HEK293 (cell line): ENCODE measurements at regions not wholly inside any gene's neighbourhood (a gene's known extent, or its start where the extent isn't known, plus 50 kb on each side); places are given as distances from the start of the nearest gene placed in this dataset.

Experiments
- CTCF ChIA-PET: fragments of 350-600 bp; formaldehyde crosslinking; extraction: SDS; loops from one replicate; lab custom pipeline; 2021; ENCODE audit warnings: antibody characterized with exemption; lab: Yijun Ruan, JAX
- POLR2A ChIA-PET: fragments of 300-600 bp; formaldehyde crosslinking; extraction: SDS; loops from one replicate; lab custom pipeline; 2020; ENCODE audit warnings: antibody characterized with exemption, inconsistent platforms; lab: Yijun Ruan, JAX
- H3K27ac ChIP-seq: fragments of 200-500 bp; sonication (Bioruptor generic); 2 replicates; pipeline ENCODE4 v1.5.1; 2014; ENCODE audit warnings: low read depth, low read length, control low read depth, inconsistent platforms; ENCODE audit errors: extremely low read depth
- H3K36me3 ChIP-seq, 2 experiments: fragments of 200-500 bp in 1 of 2; sonication (Bioruptor generic) in 1 of 2; 1 replicate in 1 of 2; 2 replicates in 1 of 2; pipeline ENCODE4 v1.5.1; 2014 to 2017; ENCODE audit warnings: inconsistent platforms in 2 of 2, low read length in 2 of 2; ENCODE audit not compliant: control insufficient read depth in 2 of 2, insufficient read depth in 1 of 2
- H3K4me1 ChIP-seq: fragments of 200-500 bp; sonication (Bioruptor generic); 2 replicates; pipeline ENCODE4 v1.5.1; 2014; ENCODE audit warnings: mild to moderate bottlenecking, low read length, inconsistent platforms; ENCODE audit not compliant: control insufficient read depth, insufficient read depth
- H3K4me3 ChIP-seq: 2 replicates; pipeline ENCODE4 v1.5.1; 2011; ENCODE audit warnings: low read depth, mild to moderate bottlenecking, control low read depth, low read length, moderate library complexity
- H3K9me3 ChIP-seq: fragments of 200-500 bp; sonication (Bioruptor generic); 2 replicates; pipeline ENCODE4 v1.5.1; 2014; ENCODE audit warnings: low read depth, low read length, inconsistent platforms; ENCODE audit not compliant: control insufficient read depth, insufficient read depth
- KLF16 ChIP-seq: fragments of 450-650 bp; formaldehyde crosslinking; IDR thresholded peaks from 2 replicates; pipeline ENCODE4 v1.5.1; 2017; ENCODE audit warnings: missing biosample characterization, missing genetic modification characterization
- KLF7 ChIP-seq: fragments of 450-650 bp; formaldehyde crosslinking; IDR thresholded peaks from 2 replicates; pipeline ENCODE4 v1.5.1; 2016; ENCODE audit warnings: missing biosample characterization, missing genetic modification characterization, borderline replicate concordance
- OVOL3 ChIP-seq: fragments of 450-650 bp; formaldehyde crosslinking; IDR thresholded peaks from 2 replicates; pipeline ENCODE4 v1.5.1; 2016; ENCODE audit warnings: missing biosample characterization, missing genetic modification characterization
- SETDB1 ChIP-seq: IDR thresholded peaks from one replicate; pipeline ENCODE4 v1.6.1; 2017; ENCODE audit warnings: mild to moderate bottlenecking, low read length, moderate library complexity, mixed read lengths; ENCODE audit not compliant: insufficient read length
- ZNF133 ChIP-seq: fragments of 450-650 bp; formaldehyde crosslinking; IDR thresholded peaks from 2 replicates; pipeline ENCODE4 v1.5.1; 2016; ENCODE audit warnings: missing biosample characterization, missing genetic modification characterization
- ZNF221 ChIP-seq: fragments of 450-650 bp; formaldehyde crosslinking; IDR thresholded peaks from 2 replicates; pipeline ENCODE4 v1.5.1; 2017; ENCODE audit warnings: missing biosample characterization, missing genetic modification characterization, borderline replicate concordance
- ZNF248 ChIP-seq: fragments of 450-650 bp; formaldehyde crosslinking; IDR thresholded peaks from 2 replicates; pipeline ENCODE4 v1.5.1; 2017; ENCODE audit warnings: missing biosample characterization, missing genetic modification characterization
- ZNF311 ChIP-seq: fragments of 450-650 bp; formaldehyde crosslinking; IDR thresholded peaks from 2 replicates; pipeline ENCODE4 v1.5.1; 2017; ENCODE audit warnings: missing biosample characterization, missing genetic modification characterization, borderline replicate concordance
- ZNF335 ChIP-seq: fragments of 450-650 bp; formaldehyde crosslinking; conservative IDR thresholded peaks from 2 replicates; pipeline ENCODE4 v1.5.1; 2016; ENCODE audit warnings: missing biosample characterization, missing genetic modification characterization
- ZNF354C ChIP-seq: fragments of 450-650 bp; formaldehyde crosslinking; IDR thresholded peaks from 2 replicates; pipeline ENCODE4 v1.5.1; 2016; ENCODE audit warnings: missing biosample characterization, missing genetic modification characterization, low read depth, borderline replicate concordance
- ZNF394 ChIP-seq: fragments of 450-650 bp; formaldehyde crosslinking; IDR thresholded peaks from 2 replicates; pipeline ENCODE4 v1.5.1; 2016; ENCODE audit warnings: missing biosample characterization, missing genetic modification characterization, mild to moderate bottlenecking, moderate library complexity, borderline replicate concordance
- ZNF48 ChIP-seq: fragments of 450-650 bp; formaldehyde crosslinking; IDR thresholded peaks from 2 replicates; pipeline ENCODE4 v1.5.1; 2016; ENCODE audit warnings: missing biosample characterization, missing genetic modification characterization
- ZNF510 ChIP-seq: fragments of 450-650 bp; formaldehyde crosslinking; IDR thresholded peaks from 2 replicates; pipeline ENCODE4 v1.5.1; 2018; ENCODE audit warnings: mild to moderate bottlenecking, missing genetic modification characterization, missing biosample characterization; ENCODE audit not compliant: insufficient replicate concordance
- ZNF560 ChIP-seq: fragments of 450-650 bp; formaldehyde crosslinking; IDR thresholded peaks from 2 replicates; pipeline ENCODE4 v1.5.1; 2017; ENCODE audit warnings: missing biosample characterization, missing genetic modification characterization, borderline replicate concordance
- ZNF837 ChIP-seq: fragments of 450-650 bp; formaldehyde crosslinking; IDR thresholded peaks from 2 replicates; pipeline ENCODE4 v1.5.1; 2016; ENCODE audit warnings: missing biosample characterization, missing genetic modification characterization
- ZSCAN16 ChIP-seq: fragments of 450-650 bp; formaldehyde crosslinking; IDR thresholded peaks from 2 replicates; pipeline ENCODE4 v1.5.1; 2016; ENCODE audit warnings: missing biosample characterization, missing genetic modification characterization
- TF ChIP-seq, protein P1 (sequence below): fragments of 450-650 bp; formaldehyde crosslinking; IDR thresholded peaks from 2 replicates; pipeline ENCODE4 v1.5.1; 2017; ENCODE audit warnings: missing biosample characterization, missing genetic modification characterization
- TF ChIP-seq, protein P2 (sequence below): fragments of 450-650 bp; formaldehyde crosslinking; IDR thresholded peaks from 2 replicates; pipeline ENCODE4 v1.5.1; 2016; ENCODE audit warnings: missing biosample characterization, missing genetic modification characterization
- TF ChIP-seq, protein P3 (sequence below): fragments of 450-650 bp; formaldehyde crosslinking; IDR thresholded peaks from 2 replicates; pipeline ENCODE4 v1.5.1; 2016; ENCODE audit warnings: missing biosample characterization, missing genetic modification characterization, low read depth
- TF ChIP-seq, protein P4 (sequence below): fragments of 450-650 bp; formaldehyde crosslinking; IDR thresholded peaks from 2 replicates; pipeline ENCODE4 v1.5.1; 2016; ENCODE audit warnings: missing biosample characterization, missing genetic modification characterization

DNA sequence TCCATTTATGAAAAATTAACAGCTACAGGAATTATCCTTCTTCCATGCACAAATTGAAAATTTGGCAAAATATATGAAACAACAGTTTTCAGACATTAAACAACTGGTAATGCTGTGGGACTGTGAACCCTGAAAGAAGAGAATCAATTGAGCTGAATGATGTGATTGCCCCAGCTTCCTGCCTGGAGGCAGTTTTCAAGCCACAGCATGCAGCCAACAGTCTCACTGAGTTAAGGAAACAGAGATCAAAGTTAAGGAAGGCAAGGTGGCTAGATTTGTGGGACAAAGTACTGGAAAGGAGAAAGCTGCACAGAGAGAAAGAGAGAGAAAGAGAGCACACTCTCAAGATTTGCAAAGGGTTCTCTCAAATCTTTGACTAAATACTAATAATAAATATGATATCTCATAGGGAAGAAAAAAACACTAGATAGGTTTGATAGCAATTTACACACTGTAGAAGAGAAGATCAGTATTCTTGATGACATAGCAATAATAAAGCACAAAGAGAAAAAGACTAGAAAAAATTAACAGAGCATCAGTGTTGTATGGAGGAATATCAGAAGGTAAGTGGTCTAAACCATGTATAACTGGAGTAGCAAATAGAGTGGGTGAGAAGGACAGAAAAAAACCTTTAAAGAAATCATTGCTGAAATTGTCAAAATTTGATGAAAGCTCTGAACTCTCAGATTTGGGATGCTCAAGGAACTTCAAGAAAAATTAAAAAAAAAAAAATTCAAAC is 70.1 kb upstream of the CNKSR3 start (continued):
- TF ChIP-seq, protein P1, sequence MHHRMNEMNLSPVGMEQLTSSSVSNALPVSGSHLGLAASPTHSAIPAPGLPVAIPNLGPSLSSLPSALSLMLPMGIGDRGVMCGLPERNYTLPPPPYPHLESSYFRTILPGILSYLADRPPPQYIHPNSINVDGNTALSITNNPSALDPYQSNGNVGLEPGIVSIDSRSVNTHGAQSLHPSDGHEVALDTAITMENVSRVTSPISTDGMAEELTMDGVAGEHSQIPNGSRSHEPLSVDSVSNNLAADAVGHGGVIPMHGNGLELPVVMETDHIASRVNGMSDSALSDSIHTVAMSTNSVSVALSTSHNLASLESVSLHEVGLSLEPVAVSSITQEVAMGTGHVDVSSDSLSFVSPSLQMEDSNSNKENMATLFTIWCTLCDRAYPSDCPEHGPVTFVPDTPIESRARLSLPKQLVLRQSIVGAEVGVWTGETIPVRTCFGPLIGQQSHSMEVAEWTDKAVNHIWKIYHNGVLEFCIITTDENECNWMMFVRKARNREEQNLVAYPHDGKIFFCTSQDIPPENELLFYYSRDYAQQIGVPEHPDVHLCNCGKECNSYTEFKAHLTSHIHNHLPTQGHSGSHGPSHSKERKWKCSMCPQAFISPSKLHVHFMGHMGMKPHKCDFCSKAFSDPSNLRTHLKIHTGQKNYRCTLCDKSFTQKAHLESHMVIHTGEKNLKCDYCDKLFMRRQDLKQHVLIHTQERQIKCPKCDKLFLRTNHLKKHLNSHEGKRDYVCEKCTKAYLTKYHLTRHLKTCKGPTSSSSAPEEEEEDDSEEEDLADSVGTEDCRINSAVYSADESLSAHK (tag by site-specific recombination): no peak
- TF ChIP-seq ZNF133 (tag by site-specific recombination) (peak; percentile 95), SETDB1 (peak; percentile 82)

DNA sequence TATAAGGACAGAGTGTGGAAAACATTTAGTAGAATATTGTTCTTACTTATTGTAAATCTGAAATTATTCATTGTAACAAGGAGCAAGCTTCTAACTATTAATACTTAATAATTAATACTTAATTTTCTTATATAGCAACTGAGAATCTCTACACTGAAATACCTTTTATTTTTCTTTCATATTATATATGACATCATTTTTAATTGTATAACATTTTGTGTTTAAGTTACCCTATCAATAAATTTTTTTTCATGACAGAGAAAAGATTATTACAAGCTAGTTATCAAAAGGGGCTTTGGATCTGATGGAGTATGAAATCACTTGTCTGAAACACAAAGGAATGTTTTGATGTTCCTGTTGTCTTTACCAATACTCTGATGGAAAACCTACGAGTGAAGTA is 72.2 kb upstream of the CNKSR3 start:
- TF ChIP-seq, protein P2, sequence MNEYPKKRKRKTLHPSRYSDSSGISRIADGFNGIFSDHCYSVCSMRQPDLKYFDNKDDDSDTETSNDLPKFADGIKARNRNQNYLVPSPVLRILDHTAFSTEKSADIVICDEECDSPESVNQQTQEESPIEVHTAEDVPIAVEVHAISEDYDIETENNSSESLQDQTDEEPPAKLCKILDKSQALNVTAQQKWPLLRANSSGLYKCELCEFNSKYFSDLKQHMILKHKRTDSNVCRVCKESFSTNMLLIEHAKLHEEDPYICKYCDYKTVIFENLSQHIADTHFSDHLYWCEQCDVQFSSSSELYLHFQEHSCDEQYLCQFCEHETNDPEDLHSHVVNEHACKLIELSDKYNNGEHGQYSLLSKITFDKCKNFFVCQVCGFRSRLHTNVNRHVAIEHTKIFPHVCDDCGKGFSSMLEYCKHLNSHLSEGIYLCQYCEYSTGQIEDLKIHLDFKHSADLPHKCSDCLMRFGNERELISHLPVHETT (tag by site-specific recombination): no peak
- TF ChIP-seq, protein P3, sequence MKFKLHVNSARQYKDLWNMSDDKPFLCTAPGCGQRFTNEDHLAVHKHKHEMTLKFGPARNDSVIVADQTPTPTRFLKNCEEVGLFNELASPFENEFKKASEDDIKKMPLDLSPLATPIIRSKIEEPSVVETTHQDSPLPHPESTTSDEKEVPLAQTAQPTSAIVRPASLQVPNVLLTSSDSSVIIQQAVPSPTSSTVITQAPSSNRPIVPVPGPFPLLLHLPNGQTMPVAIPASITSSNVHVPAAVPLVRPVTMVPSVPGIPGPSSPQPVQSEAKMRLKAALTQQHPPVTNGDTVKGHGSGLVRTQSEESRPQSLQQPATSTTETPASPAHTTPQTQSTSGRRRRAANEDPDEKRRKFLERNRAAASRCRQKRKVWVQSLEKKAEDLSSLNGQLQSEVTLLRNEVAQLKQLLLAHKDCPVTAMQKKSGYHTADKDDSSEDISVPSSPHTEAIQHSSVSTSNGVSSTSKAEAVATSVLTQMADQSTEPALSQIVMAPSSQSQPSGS: peak; percentile 82
- no peak for TF ChIP-seq ZNF48
- POLR2A ChIA-PET: no interaction called here
- no peaks in the 10 kb centered on the region for H3K9me3 ChIP-seq
- no peak overlapping the region for H3K27ac ChIP-seq
- H3K4me1 ChIP-seq: 0 out of 2 replicates have a peak, but pooled peaks cover 3% of the 10 kb centered on the region
- CTCF ChIA-PET: no interaction called here
- H3K4me3 ChIP-seq: no peak overlapping the region
- H3K36me3 ChIP-seq: no peaks in the 10 kb centered on the region

DNA sequence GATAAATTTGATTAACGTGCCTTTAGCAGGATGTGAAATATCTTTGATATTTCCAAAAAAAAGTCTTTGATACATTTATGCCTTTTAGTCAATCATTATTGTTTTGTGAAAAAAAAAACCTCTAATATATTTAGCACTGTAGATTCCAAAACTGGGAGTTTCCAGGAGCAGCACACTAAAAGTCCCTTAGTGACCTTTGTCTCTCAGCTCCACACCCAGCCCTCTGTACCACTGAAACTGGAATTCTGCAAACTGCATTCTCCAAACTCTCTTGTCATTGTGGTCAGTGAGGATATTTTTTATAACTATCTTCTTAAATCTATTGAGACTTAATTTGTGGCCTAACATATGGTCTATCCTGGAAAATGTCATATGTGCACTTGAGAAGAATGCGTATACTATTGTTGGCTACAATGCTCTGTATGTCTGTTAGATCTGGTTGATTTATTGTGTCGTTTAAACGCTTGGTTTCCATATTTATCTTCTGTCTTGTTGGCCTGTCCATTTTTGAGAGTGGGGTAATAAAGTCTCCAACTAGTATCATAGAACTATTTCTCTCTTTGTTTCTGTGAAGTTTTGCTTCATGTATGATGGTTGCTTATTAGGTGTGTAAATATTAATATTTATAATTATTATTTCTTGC is 73.2 kb upstream of the CNKSR3 start:
- no peaks in the 10 kb centered on the region for H3K36me3 ChIP-seq
- no peak overlapping the region for H3K27ac ChIP-seq
- ChIA-PET POLR2A (no interaction called here), CTCF (interaction anchor here (0.7 kb wide), 1 partner anchor 49 kb away, joined by 5 read pairs; no protein-coding TSS in a partner anchor)
- 0 out of 2 replicates have a peak, but pooled peaks cover 3% of the 10 kb centered on the region for H3K4me1 ChIP-seq
- H3K9me3 ChIP-seq: no peaks in the 10 kb centered on the region
- H3K4me3 ChIP-seq: no peak overlapping the region
- TF ChIP-seq ZNF394 (tag by site-specific recombination) (no peak), ZNF510 (tag by site-specific recombination) (no peak), ZSCAN16 (tag by site-specific recombination) (no peak), OVOL3 (no peak)

DNA sequence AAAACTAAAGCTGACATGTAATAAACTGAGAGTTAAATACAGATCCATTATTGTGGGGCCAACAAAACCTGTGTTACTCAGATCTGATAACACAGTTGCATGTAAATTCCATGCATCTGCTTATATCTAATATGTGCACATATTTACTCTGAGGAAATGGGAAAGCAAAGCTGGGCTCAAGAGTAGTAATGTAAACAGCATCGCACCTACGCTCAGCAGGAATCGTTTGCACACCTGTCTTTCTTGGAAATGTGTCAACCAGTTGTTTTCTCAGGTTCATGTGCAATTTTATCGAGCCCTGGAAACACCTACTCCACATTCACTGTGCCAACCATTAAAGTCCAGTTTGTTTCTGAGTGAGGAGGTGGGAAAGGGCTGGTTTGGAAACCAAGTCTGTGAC is 80.3 kb upstream of the CNKSR3 start:
- H3K9me3 ChIP-seq: no peaks in the 10 kb centered on the region
- H3K4me1 ChIP-seq: 0 out of 2 replicates have a peak, but pooled peaks cover 3% of the 10 kb centered on the region
- no peaks in the 10 kb centered on the region for H3K36me3 ChIP-seq
- POLR2A ChIA-PET: no interaction called here
- CTCF ChIA-PET: interaction anchor here (0.7 to 2.5 kb wide), 2 partner anchors 9 to 13 kb away, joined by 3 to 5 read pairs; no protein-coding TSS in a partner anchor
- no peak overlapping the region for H3K27ac ChIP-seq
- no peak overlapping the region for H3K4me3 ChIP-seq
- no peak for TF ChIP-seq ZNF560
- no peak for TF ChIP-seq ZNF837 (tag by site-specific recombination)
- no peak for TF ChIP-seq KLF16 (tag by site-specific recombination)
- TF ChIP-seq KLF7: no peak
- no peak for TF ChIP-seq ZNF221 (tag by site-specific recombination)
- TF ChIP-seq, protein P4, sequence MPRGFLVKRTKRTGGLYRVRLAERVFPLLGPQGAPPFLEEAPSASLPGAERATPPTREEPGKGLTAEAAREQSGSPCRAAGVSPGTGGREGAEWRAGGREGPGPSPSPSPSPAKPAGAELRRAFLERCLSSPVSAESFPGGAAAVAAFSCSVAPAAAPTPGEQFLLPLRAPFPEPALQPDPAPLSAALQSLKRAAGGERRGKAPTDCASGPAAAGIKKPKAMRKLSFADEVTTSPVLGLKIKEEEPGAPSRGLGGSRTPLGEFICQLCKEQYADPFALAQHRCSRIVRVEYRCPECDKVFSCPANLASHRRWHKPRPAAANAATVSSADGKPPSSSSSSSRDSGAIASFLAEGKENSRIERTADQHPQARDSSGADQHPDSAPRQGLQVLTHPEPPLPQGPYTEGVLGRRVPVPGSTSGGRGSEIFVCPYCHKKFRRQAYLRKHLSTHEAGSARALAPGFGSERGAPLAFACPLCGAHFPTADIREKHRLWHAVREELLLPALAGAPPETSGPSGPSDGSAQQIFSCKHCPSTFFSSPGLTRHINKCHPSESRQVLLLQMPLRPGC (tag by site-specific recombination): no peak
- TF ChIP-seq ZNF248: no peak
- no peak for TF ChIP-seq ZNF311 (tag by site-specific recombination)
- no peak for TF ChIP-seq ZNF354C (tag by site-specific recombination)
- TF ChIP-seq ZNF335 (tag by site-specific recombination): no peak
